Liver (tissue), 8 donors: ENCODE measurements at regions not wholly inside any gene's neighbourhood (a gene's known extent, or its start where the extent isn't known, plus 50 kb on each side); places are given as distances from the start of the nearest gene placed in this dataset.

Experiments used
- DNase-seq: peaks from one replicate; pipeline ENCODE4 v3.0.0-alpha.2; 2017; ENCODE audit warnings: low spot score
- H3K27ac ChIP-seq, 2 donors: one replicate each; pipeline ENCODE4 v1.7.0; 2013; ENCODE audit warnings: inconsistent platforms in 2 of 2, low read length in 2 of 2, control low read depth in 1 of 2, low read depth in 1 of 2, mild to moderate bottlenecking in 1 of 2
- H3K27me3 ChIP-seq, 4 donors: one replicate each; pipeline versions ENCODE4 v1.6.1 to v1.7.0; 2013; ENCODE audit warnings: low read length in 3 of 4, inconsistent platforms in 1 of 4, mild to moderate bottlenecking in 1 of 4, moderate library complexity in 1 of 4; ENCODE audit not compliant: control insufficient read depth in 4 of 4, insufficient read depth in 4 of 4
- H3K36me3 ChIP-seq, 4 donors: one replicate each; pipeline versions ENCODE4 v1.6.1 to v1.7.0; 2013; ENCODE audit warnings: low read length in 3 of 4, mild to moderate bottlenecking in 3 of 4, low read depth in 1 of 4, moderate library complexity in 1 of 4; ENCODE audit not compliant: control insufficient read depth in 4 of 4, insufficient read depth in 3 of 4
- H3K4me1 ChIP-seq, 4 donors: one replicate each; pipeline versions ENCODE4 v1.6.1 to v1.7.0; 2013; ENCODE audit warnings: low read length in 3 of 4, mild to moderate bottlenecking in 3 of 4, moderate library complexity in 1 of 4; ENCODE audit not compliant: control insufficient read depth in 4 of 4, insufficient read depth in 4 of 4
- H3K4me3 ChIP-seq, 3 donors: one replicate each; pipeline versions ENCODE4 v1.6.1 to v1.7.0; 2013; ENCODE audit warnings: low read length in 3 of 3, control low read depth in 1 of 3, low read depth in 1 of 3, mild to moderate bottlenecking in 1 of 3
- H3K9ac ChIP-seq, 2 donors: one replicate each; pipeline ENCODE4 v1.7.0; 2013; ENCODE audit warnings: low read length in 2 of 2, mild to moderate bottlenecking in 2 of 2, moderate library complexity in 2 of 2, control low read depth in 1 of 2, low read depth in 1 of 2
- H3K9me3 ChIP-seq, 4 donors: one replicate each; pipeline versions ENCODE4 v1.6.1 to v1.7.0; 2013; ENCODE audit warnings: low read length in 3 of 4; ENCODE audit not compliant: control insufficient read depth in 4 of 4
- ATF3 ChIP-seq: IDR thresholded peaks from 2 replicates; pipeline ENCODE4 v1.6.1; 2016; ENCODE audit warnings: antibody characterized with exemption
- CTCF ChIP-seq: fragments of 150-350 bp; IDR thresholded peaks from 2 replicates; pipeline ENCODE4 v1.5.1; 2017; ENCODE audit warnings: improper control_type of control experiment, low read depth, low read length; ENCODE audit not compliant: missing input control
- EGR1 ChIP-seq, 2 donors: IDR thresholded peaks; 2 replicates each; pipeline ENCODE4 v1.6.1; 2016 to 2018; ENCODE audit warnings: antibody characterized with exemption in 2 of 2, low read depth in 2 of 2
- FOXA1 ChIP-seq: IDR thresholded peaks from 2 replicates; pipeline ENCODE4 v1.6.1; 2016; ENCODE audit warnings: antibody characterized with exemption
- FOXA2 ChIP-seq: IDR thresholded peaks from 2 replicates; pipeline ENCODE4 v1.6.1; 2016; ENCODE audit warnings: antibody characterized with exemption
- GABPA ChIP-seq, 2 donors: IDR thresholded peaks in 1 of 2; conservative IDR thresholded peaks in 1 of 2; 2 replicates each; pipeline ENCODE4 v1.6.1; 2016; ENCODE audit warnings: antibody characterized with exemption in 2 of 2, mild to moderate bottlenecking in 1 of 2, moderate library complexity in 1 of 2
- HNF4A ChIP-seq, 2 donors: conservative IDR thresholded peaks; 2 replicates each; pipeline ENCODE4 v1.6.1; 2016; ENCODE audit warnings: antibody characterized with exemption in 2 of 2, mild to moderate bottlenecking in 2 of 2
- HNF4G ChIP-seq: IDR thresholded peaks from 2 replicates; pipeline ENCODE4 v1.6.1; 2016; ENCODE audit warnings: antibody characterized with exemption
- JUND ChIP-seq, 2 donors: IDR thresholded peaks; 2 replicates each; pipeline ENCODE4 v1.6.1; 2016; ENCODE audit warnings: antibody characterized with exemption in 2 of 2
- MAX ChIP-seq: IDR thresholded peaks from 2 replicates; pipeline ENCODE4 v1.6.1; 2016; ENCODE audit warnings: antibody characterized with exemption
- NR2F2 ChIP-seq: IDR thresholded peaks from 2 replicates; pipeline ENCODE4 v1.6.1; 2016; ENCODE audit warnings: antibody characterized with exemption
- RAD21 ChIP-seq, 2 donors: IDR thresholded peaks; 2 replicates each; pipeline ENCODE4 v1.6.1; 2016; ENCODE audit warnings: antibody characterized with exemption in 2 of 2, mild to moderate bottlenecking in 2 of 2
- REST ChIP-seq: IDR thresholded peaks from 2 replicates; pipeline ENCODE4 v1.6.1; 2016; ENCODE audit warnings: antibody characterized with exemption, mild to moderate bottlenecking
- RXRA ChIP-seq, 2 donors: IDR thresholded peaks; 2 replicates each; pipeline ENCODE4 v1.6.1; 2017 to 2018; ENCODE audit warnings: antibody characterized with exemption in 2 of 2, mild to moderate bottlenecking in 1 of 2
- YY1 ChIP-seq: IDR thresholded peaks from 2 replicates; pipeline ENCODE4 v1.6.1; 2016; ENCODE audit warnings: antibody characterized with exemption, mild to moderate bottlenecking
- WGBS: extraction: QIAGEN DNeasy Blood & Tissue Kit; methylation state at CpG from one replicate; pipeline ENCODE4 v1.1.7; 2013; 5-methylcytosine and 5-hydroxymethylcytosine counted together
- TF ChIP-seq, protein P1 (sequence below): IDR thresholded peaks from 2 replicates; pipeline ENCODE4 v1.6.1; 2016; ENCODE audit warnings: antibody characterized with exemption
- donor health status: healthy.
- donor health status: healthy.
- donor health status: healthy.
- donor health status: healthy.
- donor health status: healthy.

DNA sequence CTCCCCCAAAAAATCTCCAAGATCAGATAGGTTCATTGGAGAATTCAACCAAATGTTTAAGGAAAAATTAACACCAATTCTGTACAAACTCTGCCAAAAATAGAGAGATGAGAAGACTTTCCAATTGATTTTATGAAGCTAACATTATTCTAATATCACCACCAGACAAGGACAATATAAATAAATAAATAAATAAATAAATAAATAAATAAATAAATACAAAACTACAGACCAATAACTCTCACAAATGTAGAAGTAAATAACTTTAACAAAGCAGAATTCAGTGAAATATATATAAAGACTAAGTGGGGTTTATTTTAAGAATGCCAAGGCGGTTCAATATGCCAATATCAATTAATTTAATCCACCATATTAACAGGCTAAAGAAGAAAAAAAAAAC, 425.9 kb upstream of the GHITM start:
- no peaks in the 10 kb centered on the region for H3K9me3 ChIP-seq
- WGBS: 93% methylated on average over 1 of the region's 1 CpG
- no peak overlapping the region for H3K27ac ChIP-seq
- H3K9ac ChIP-seq: no peak overlapping the region
- TF ChIP-seq ATF3: no peak
- no peak for TF ChIP-seq GABPA (IDR thresholded peaks at IDR 0.05 in 1 of 2, conservative IDR thresholded peaks at IDR 0.05 in 1 of 2)
- no peak for TF ChIP-seq MAX
- TF ChIP-seq, protein P1, sequence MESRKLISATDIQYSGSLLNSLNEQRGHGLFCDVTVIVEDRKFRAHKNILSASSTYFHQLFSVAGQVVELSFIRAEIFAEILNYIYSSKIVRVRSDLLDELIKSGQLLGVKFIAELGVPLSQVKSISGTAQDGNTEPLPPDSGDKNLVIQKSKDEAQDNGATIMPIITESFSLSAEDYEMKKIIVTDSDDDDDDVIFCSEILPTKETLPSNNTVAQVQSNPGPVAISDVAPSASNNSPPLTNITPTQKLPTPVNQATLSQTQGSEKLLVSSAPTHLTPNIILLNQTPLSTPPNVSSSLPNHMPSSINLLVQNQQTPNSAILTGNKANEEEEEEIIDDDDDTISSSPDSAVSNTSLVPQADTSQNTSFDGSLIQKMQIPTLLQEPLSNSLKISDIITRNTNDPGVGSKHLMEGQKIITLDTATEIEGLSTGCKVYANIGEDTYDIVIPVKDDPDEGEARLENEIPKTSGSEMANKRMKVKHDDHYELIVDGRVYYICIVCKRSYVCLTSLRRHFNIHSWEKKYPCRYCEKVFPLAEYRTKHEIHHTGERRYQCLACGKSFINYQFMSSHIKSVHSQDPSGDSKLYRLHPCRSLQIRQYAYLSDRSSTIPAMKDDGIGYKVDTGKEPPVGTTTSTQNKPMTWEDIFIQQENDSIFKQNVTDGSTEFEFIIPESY: no peak
- no peak for TF ChIP-seq CTCF
- TF ChIP-seq REST: no peak
- TF ChIP-seq FOXA1: no peak
- TF ChIP-seq EGR1 (IDR thresholded peaks at IDR 0.05; ENCODE audit: low read depth in 2 of 2): no peak
- TF ChIP-seq JUND (IDR thresholded peaks at IDR 0.05): no peak
- no peak for TF ChIP-seq NR2F2
- no peak for TF ChIP-seq HNF4A (conservative IDR thresholded peaks at IDR 0.05)
- no peak for TF ChIP-seq RXRA (IDR thresholded peaks at IDR 0.05)
- no peak for TF ChIP-seq YY1
- TF ChIP-seq RAD21 (IDR thresholded peaks at IDR 0.05): no peak
- TF ChIP-seq HNF4G: no peak
- H3K4me1 ChIP-seq: no peaks in the 10 kb centered on the region
- H3K27me3 ChIP-seq: no peaks in the 10 kb centered on the region
- H3K36me3 ChIP-seq: no peaks in the 10 kb centered on the region
- no peak for DNase-seq
- H3K4me3 ChIP-seq: no peak overlapping the region

- TF ChIP-seq FOXA2 (no peak), HNF4G (no peak)
- TF ChIP-seq, protein P1: no peak
- no peaks in the 10 kb centered on the region for H3K9me3 ChIP-seq
- H3K4me1 ChIP-seq: no peaks in the 10 kb centered on the region
- H3K27me3 ChIP-seq: no peaks in the 10 kb centered on the region
- DNase-seq: no peak
- no peak overlapping the region for H3K27ac ChIP-seq
- WGBS: 91% methylated on average over 2 of the region's 2 CpGs
- no peak overlapping the region for H3K9ac ChIP-seq
- no peaks in the 10 kb centered on the region for H3K36me3 ChIP-seq
- no peak overlapping the region for H3K4me3 ChIP-seq
Observed at GRCh38 chr10:83723080-83723479, 416.2 kb upstream of the GHITM start.
